ENCODE measurements at regions not wholly inside any gene's neighbourhood (a gene's known extent, or its start where the extent isn't known, plus 50 kb on each side); places are given as distances from the start of the nearest gene placed in this dataset.
"Not testable (repeated sequence)": the region's sequence is repeated elsewhere in the genome, so short reads cannot be mapped to it uniquely, and the experiment has no call there.

GRCh38 chr7:3140834-3141233 is 97.2 kb upstream of the CARD11 start:
- Histone ChIP-seq H3K27ac (ENCODE audit: low read depth, low read length) (no peak overlapping the region), H3K4me1 (ENCODE audit: insufficient read depth, low read length) (no peaks in the 10 kb centered on the region), H3K36me3 (ENCODE audit: insufficient read depth, low read length) (no peaks in the 10 kb centered on the region), H3K27me3 (ENCODE audit: control insufficient read depth in 1 of 2, insufficient read depth in 2 of 2, low read length in 2 of 2) (no peaks in the 10 kb centered on the region), H3K9me3 (ENCODE audit: low read length) (no peaks in the 10 kb centered on the region), H3K4me3 (ENCODE audit: low read depth in 1 of 2, low read length in 2 of 2) (no peak overlapping the region), H3K9ac (ENCODE audit: low read length) (no peak overlapping the region)

GRCh38 chr7:3141326-3141725 is 97.7 kb upstream of the CARD11 start:
- H3K9ac ChIP-seq (ENCODE audit: low read length): no peak overlapping the region
- H3K27me3 ChIP-seq (ENCODE audit: control insufficient read depth in 1 of 2, insufficient read depth in 2 of 2, low read length in 2 of 2): no peaks in the 10 kb centered on the region
- no peak overlapping the region for H3K4me3 ChIP-seq (ENCODE audit: low read depth in 1 of 2, low read length in 2 of 2)
- no peak overlapping the region for H3K27ac ChIP-seq (ENCODE audit: low read depth, low read length)
- H3K9me3 ChIP-seq (ENCODE audit: low read length): no peaks in the 10 kb centered on the region
- no peaks in the 10 kb centered on the region for H3K36me3 ChIP-seq (ENCODE audit: insufficient read depth, low read length)
- no peaks in the 10 kb centered on the region for H3K4me1 ChIP-seq (ENCODE audit: insufficient read depth, low read length)

GRCh38 chr7:3143869-3144775 is 100.5 kb upstream of the CARD11 start:
- no peak overlapping the region for H3K4me3 ChIP-seq (ENCODE audit: low read depth in 1 of 2, low read length in 2 of 2)
- H3K36me3 ChIP-seq (ENCODE audit: insufficient read depth, low read length): no peaks in the 10 kb centered on the region
- no peaks in the 10 kb centered on the region for H3K4me1 ChIP-seq (ENCODE audit: insufficient read depth, low read length)
- no peaks in the 10 kb centered on the region for H3K9me3 ChIP-seq (ENCODE audit: low read length)
- H3K27ac ChIP-seq (ENCODE audit: low read depth, low read length): no peak overlapping the region
- no peak overlapping the region for H3K9ac ChIP-seq (ENCODE audit: low read length)
- no peaks in the 10 kb centered on the region for H3K27me3 ChIP-seq (ENCODE audit: control insufficient read depth in 1 of 2, insufficient read depth in 2 of 2, low read length in 2 of 2)

GRCh38 chr7:3144776-3145125 is 101.1 kb upstream of the CARD11 start:
- H3K4me1 ChIP-seq (ENCODE audit: insufficient read depth, low read length); H3K4me3 ChIP-seq (ENCODE audit: low read depth in 1 of 2, low read length in 2 of 2); H3K27me3 ChIP-seq (ENCODE audit: control insufficient read depth in 1 of 2, insufficient read depth in 2 of 2, low read length in 2 of 2); H3K36me3 ChIP-seq (ENCODE audit: insufficient read depth, low read length); H3K27ac ChIP-seq (ENCODE audit: low read depth, low read length); H3K9ac ChIP-seq (ENCODE audit: low read length); H3K9me3 ChIP-seq (ENCODE audit: low read length): not testable (repeated sequence)

- no peak overlapping the region for H3K4me3 ChIP-seq (ENCODE audit: low read depth in 1 of 2, low read length in 2 of 2)
- no peaks in the 10 kb centered on the region for H3K27me3 ChIP-seq (ENCODE audit: control insufficient read depth in 1 of 2, insufficient read depth in 2 of 2, low read length in 2 of 2)
- H3K36me3 ChIP-seq (ENCODE audit: insufficient read depth, low read length): no peaks in the 10 kb centered on the region
- no peak overlapping the region for H3K27ac ChIP-seq (ENCODE audit: low read depth, low read length)
- H3K9ac ChIP-seq (ENCODE audit: low read length): no peak overlapping the region
- H3K4me1 ChIP-seq (ENCODE audit: insufficient read depth, low read length): no peaks in the 10 kb centered on the region
- H3K9me3 ChIP-seq (ENCODE audit: low read length): no peaks in the 10 kb centered on the region
These were observed 103.0 kb upstream of the CARD11 start for GRCh38 chr7:3146571-3147226.

- H3K9me3 ChIP-seq (ENCODE audit: low read length); H3K27ac ChIP-seq (ENCODE audit: low read depth, low read length); H3K27me3 ChIP-seq (ENCODE audit: control insufficient read depth in 1 of 2, insufficient read depth in 2 of 2, low read length in 2 of 2); H3K4me1 ChIP-seq (ENCODE audit: insufficient read depth, low read length); H3K4me3 ChIP-seq (ENCODE audit: low read depth in 1 of 2, low read length in 2 of 2); H3K36me3 ChIP-seq (ENCODE audit: insufficient read depth, low read length); H3K9ac ChIP-seq (ENCODE audit: low read length): not testable (repeated sequence)
These were observed 104.8 kb upstream of the CARD11 start for GRCh38 chr7:3148471-3148870.

GRCh38 chr7:3149231-3149995 is 105.7 kb upstream of the CARD11 start:
- no peak overlapping the region for H3K9ac ChIP-seq (ENCODE audit: low read length)
- H3K4me1 ChIP-seq (ENCODE audit: insufficient read depth, low read length): no peaks in the 10 kb centered on the region
- H3K4me3 ChIP-seq (ENCODE audit: low read depth in 1 of 2, low read length in 2 of 2): no peak overlapping the region
- H3K9me3 ChIP-seq (ENCODE audit: low read length): no peaks in the 10 kb centered on the region
- H3K27ac ChIP-seq (ENCODE audit: low read depth, low read length): no peak overlapping the region
- no peaks in the 10 kb centered on the region for H3K27me3 ChIP-seq (ENCODE audit: control insufficient read depth in 1 of 2, insufficient read depth in 2 of 2, low read length in 2 of 2)
- H3K36me3 ChIP-seq (ENCODE audit: insufficient read depth, low read length): no peaks in the 10 kb centered on the region

GRCh38 chr7:3150027-3150426 is 106.4 kb upstream of the CARD11 start:
- no peaks in the 10 kb centered on the region for H3K4me1 ChIP-seq (ENCODE audit: insufficient read depth, low read length)
- no peak overlapping the region for H3K9ac ChIP-seq (ENCODE audit: low read length)
- no peaks in the 10 kb centered on the region for H3K36me3 ChIP-seq (ENCODE audit: insufficient read depth, low read length)
- no peak overlapping the region for H3K4me3 ChIP-seq (ENCODE audit: low read depth in 1 of 2, low read length in 2 of 2)
- H3K9me3 ChIP-seq (ENCODE audit: low read length): no peaks in the 10 kb centered on the region
- H3K27me3 ChIP-seq (ENCODE audit: control insufficient read depth in 1 of 2, insufficient read depth in 2 of 2, low read length in 2 of 2): no peaks in the 10 kb centered on the region
- no peak overlapping the region for H3K27ac ChIP-seq (ENCODE audit: low read depth, low read length)

GRCh38 chr7:3151784-3152183 is 108.1 kb upstream of the CARD11 start:
- H3K9me3 ChIP-seq (ENCODE audit: low read length): no peaks in the 10 kb centered on the region
- no peaks in the 10 kb centered on the region for H3K4me1 ChIP-seq (ENCODE audit: insufficient read depth, low read length)

GRCh38 chr7:3152714-3153113 is 109.0 kb upstream of the CARD11 start:
- no peaks in the 10 kb centered on the region for H3K27me3 ChIP-seq (ENCODE audit: control insufficient read depth in 1 of 2, insufficient read depth in 2 of 2, low read length in 2 of 2)
- no peaks in the 10 kb centered on the region for H3K4me1 ChIP-seq (ENCODE audit: insufficient read depth, low read length)
- H3K9ac ChIP-seq (ENCODE audit: low read length): no peak overlapping the region
- no peak overlapping the region for H3K4me3 ChIP-seq (ENCODE audit: low read depth in 1 of 2, low read length in 2 of 2)
- H3K27ac ChIP-seq (ENCODE audit: low read depth, low read length): no peak overlapping the region
- no peaks in the 10 kb centered on the region for H3K9me3 ChIP-seq (ENCODE audit: low read length)
- no peaks in the 10 kb centered on the region for H3K36me3 ChIP-seq (ENCODE audit: insufficient read depth, low read length)

More at GRCh38 chr7:3151784-3152183, 108.1 kb upstream of the CARD11 start:
- no peak overlapping the region for H3K27ac ChIP-seq (ENCODE audit: low read depth, low read length)
- no peak overlapping the region for H3K9ac ChIP-seq (ENCODE audit: low read length)
- H3K4me3 ChIP-seq (ENCODE audit: low read depth in 1 of 2, low read length in 2 of 2): no peak overlapping the region
- no peaks in the 10 kb centered on the region for H3K27me3 ChIP-seq (ENCODE audit: control insufficient read depth in 1 of 2, insufficient read depth in 2 of 2, low read length in 2 of 2)
- no peaks in the 10 kb centered on the region for H3K36me3 ChIP-seq (ENCODE audit: insufficient read depth, low read length)

- Histone ChIP-seq H3K4me3 (ENCODE audit: low read depth in 1 of 2, low read length in 2 of 2) (no peak overlapping the region), H3K27ac (ENCODE audit: low read depth, low read length) (no peak overlapping the region), H3K4me1 (ENCODE audit: insufficient read depth, low read length) (no peaks in the 10 kb centered on the region), H3K36me3 (ENCODE audit: insufficient read depth, low read length) (no peaks in the 10 kb centered on the region), H3K9me3 (ENCODE audit: low read length) (no peaks in the 10 kb centered on the region), H3K9ac (ENCODE audit: low read length) (no peak overlapping the region), H3K27me3 (ENCODE audit: control insufficient read depth in 1 of 2, insufficient read depth in 2 of 2, low read length in 2 of 2) (no peaks in the 10 kb centered on the region)
These were observed 109.5 kb upstream of the CARD11 start for GRCh38 chr7:3153118-3153517.
